CMK (cell line): ENCODE measurements at regions not wholly inside any gene's neighbourhood (a gene's known extent, or its start where the extent isn't known, plus 50 kb on each side); places are given as distances from the start of the nearest gene placed in this dataset.
"Not testable (repeated sequence)": the region's sequence is repeated elsewhere in the genome, so short reads cannot be mapped to it uniquely, and the experiment has no call there.

Experiments
- DNase-seq: peaks from one replicate; pipeline ENCODE4 v3.0.0-alpha.2; 2010; ENCODE audit warnings: low read depth

DNA sequence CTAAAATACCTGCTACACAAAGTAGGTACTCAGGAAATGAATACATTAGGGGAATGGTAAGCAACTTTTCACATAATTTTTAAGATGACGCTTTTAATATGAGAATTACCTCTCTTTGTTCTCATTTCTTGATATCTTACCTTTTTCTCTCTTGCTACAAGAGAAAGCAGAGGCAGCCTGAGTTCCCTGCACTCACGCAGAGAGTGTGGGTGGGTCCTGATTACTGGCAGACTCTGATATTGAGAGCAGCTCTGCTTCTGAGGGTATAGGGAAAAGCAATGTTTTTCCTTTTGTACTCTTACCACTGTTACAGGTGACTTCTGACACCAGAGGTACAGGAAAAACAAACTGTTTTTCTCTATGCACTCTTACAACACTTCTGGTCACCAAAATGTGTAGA, 420.2 kb upstream of the TMTC1 start:
- DNase-seq, result no peak

DNA sequence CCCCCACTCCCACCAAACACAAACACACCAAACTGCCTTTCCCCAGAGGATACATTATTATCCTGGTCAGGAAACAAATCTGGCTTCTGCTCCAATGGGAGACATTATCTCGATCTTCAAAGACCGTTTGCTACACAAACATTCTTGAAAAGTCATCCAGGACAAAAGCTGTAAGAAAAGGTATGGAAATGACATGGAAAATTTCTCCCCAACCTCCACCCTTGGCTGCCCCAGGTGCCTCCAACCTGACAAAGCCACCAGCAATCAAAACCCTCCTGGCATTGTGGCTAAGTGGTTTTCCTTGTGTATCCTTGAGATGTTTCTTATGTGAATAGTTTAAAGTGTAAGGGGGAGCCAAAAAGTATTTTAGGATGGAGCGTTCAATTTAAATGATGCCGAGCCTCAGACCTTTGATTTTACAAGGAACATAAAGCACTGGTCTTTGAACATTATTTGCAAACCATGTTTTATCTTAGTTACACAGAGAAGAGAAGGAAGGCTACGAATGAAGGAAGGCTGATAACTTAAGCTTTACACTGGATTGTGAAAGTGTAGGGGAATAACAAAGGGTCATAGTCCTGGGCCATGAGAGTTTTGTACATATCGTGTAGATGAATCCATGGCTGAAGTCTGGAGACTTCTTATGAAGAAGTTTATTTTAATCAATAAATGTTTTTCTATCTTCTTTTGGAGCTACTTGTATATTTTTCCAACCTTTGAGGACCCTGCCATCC, 418.9 kb upstream of the TMTC1 start:
- DNase-seq, result no peak

DNA sequence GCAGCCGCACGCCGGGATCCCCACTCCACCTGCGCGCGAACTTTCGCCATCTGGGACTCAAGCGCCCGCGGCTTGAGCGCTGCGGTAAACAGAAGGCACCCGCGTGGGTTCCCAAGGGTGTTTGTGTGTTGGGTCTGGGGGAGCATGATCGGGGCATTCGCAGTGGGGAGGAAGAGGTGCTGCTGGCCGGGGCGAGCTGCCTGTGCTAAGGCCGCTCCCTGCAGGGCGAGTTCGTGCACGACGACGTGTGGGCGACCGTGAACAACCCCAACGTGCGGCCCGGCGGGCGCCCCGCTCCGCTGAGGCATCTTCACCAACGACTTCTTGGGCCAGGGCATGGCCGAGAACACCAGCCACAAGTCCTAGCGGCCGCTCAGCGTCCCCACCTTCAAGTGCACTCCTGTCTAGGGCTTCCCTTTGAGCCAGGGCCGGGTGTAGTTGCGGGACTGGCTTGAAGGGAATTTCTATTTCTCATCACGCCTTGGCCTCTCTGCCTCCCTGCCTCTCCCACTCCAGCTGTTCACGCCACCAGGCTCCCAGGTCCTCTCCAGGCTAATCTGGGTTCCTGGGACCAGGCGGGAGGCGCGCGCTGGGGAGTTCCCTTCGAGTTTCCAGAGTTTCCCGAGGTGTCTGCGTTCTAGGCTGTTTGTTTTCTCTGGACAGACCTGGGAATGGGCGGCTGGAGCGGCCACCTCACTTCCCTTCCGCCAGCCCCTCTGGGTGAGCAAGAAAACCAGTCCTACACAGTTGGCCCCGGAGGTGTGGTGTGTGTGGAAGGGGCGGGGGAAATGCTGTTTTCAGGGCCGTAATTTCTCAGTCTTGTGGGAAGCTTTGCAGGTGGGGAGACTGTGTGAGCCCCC, 417.8 kb upstream of the TMTC1 start:
- DNase-seq, result no peak

GRCh38 chr12:30200864-30201263, 417.1 kb upstream of the TMTC1 start:
- no peak for DNase-seq

- no peak for DNase-seq
These were observed 413.8 kb upstream of the TMTC1 start for GRCh38 chr12:30197392-30198057.

GRCh38 chr12:30191696-30192455, 408.1 kb upstream of the TMTC1 start:
- no peak for DNase-seq

DNA sequence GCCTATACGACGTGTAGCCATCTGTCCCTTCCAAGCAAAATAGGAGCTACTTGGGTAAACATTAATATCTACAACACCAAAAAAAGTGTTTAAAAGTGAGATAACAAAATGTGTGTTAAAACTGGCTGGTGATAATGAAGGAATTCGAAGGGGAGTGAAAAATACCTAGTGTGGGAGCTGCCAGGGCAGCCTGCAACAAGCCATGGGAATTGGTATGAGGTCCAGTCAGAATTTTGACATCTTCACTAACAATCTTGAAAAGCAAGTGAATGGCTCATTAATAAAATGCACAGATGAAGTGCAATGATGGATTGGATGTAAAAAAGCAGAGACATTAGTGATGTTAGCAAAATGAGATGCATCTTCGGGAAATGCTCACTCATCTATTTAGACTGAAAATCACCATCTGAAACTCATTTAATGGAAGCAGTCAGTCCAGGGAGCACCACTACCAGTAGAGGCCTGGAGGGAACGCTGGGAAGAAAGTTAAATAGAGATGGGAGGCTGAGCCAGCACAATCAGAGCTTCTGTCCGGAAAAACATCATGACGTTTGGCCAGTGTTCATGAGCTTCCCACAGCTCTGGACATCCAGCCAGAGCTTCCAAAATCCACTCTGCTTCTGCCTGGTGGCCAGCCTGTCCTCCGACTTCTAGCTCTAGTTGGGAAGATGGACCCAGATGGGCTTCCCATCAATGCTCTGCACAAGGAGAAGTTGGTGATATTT, 405.0 kb upstream of the TMTC1 start:
- no peak for DNase-seq

GRCh38 chr12:30187426-30187825, 403.7 kb upstream of the TMTC1 start:
- DNase-seq, result no peak

GRCh38 chr12:30181334-30181733, 397.6 kb upstream of the TMTC1 start:
- DNase-seq, result no peak

- DNase-seq, result no peak
These were observed 396.9 kb upstream of the TMTC1 start for GRCh38 chr12:30180602-30181001.

DNA sequence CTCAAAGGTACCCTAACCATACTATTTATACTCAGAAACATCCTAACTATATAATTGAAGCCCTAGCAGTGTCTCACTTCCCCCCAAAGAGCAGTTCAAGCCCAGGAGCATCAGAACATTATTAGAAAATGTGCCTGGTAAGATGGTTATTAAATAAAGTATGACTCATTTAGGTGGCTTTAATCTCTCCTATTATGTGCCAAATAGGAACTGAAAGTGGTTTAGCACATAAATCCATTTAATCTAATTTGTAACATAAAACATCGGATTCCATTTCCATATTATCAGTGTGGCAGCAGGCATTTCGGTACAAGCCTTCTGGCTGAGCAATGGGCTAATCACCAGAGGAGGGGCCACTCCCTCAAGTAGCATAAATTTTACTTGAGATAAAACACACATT, 395.2 kb upstream of the TMTC1 start:
- DNase-seq, result no peak

- DNase-seq, result no peak
These were observed 386.3 kb upstream of the TMTC1 start for GRCh38 chr12:30169839-30170591.

GRCh38 chr12:30166006-30166795, 382.5 kb upstream of the TMTC1 start:
- no peak for DNase-seq

- no peak for DNase-seq
These were observed 380.9 kb upstream of the TMTC1 start for GRCh38 chr12:30164382-30165318.

DNA sequence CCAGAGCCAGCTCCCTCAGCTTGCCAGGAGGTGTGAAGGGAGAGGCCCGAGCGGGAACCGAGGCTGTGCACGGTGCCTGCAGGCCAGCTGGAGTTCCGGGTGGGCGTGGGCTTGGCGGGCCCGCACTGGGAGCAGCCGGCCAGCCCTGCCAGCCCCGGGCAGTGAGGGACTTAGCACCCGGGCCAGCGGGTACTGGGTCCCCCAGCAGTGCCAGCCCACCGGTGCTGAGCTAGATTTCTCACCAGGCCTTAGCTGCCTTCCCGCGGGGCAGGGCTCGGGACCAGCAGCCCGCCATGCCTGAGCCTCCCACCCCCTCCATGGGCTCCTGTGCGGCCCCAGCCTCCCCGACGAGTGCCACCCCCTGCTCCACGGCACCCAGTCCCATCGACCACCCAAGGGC, 373.1 kb upstream of the TMTC1 start:
- DNase-seq, result not testable (repeated sequence)

DNA sequence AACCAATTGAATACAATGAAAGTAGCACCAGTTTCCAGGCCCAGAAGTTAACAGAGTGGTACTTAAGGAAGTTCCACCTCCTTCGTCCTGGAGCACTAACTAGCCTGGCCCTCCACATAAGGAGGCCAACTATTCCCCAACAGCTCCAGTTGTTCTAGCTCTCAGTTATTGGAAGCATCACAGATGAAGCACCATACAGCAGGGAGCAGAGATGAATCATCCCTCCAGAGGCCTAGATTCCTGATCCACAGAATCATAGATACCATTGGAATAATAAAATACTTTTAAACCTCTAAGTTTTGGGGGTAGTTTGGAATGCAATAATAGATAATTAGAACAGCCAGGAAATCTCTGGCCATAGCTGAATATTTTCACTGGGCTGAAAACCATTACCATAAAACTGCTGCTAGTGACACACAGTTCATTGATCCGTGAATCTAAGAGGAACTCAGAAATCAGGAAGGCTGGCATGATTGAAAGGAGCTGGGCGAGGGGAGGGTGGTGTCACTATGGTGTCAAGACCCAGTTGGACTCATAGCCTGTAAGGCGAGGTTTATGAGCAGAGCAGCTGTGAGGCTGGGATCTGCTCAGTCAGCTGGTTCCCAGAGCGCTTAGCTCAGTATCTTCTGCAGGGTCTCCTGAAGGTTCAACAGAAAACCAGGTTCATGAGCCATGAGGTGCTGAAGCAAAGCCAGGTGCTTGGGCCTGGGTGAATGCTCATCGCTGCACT, 371.4 kb upstream of the TMTC1 start:
- DNase-seq, result no peak

- no peak for DNase-seq
These were observed 370.2 kb upstream of the TMTC1 start for GRCh38 chr12:30153981-30154380.

DNA sequence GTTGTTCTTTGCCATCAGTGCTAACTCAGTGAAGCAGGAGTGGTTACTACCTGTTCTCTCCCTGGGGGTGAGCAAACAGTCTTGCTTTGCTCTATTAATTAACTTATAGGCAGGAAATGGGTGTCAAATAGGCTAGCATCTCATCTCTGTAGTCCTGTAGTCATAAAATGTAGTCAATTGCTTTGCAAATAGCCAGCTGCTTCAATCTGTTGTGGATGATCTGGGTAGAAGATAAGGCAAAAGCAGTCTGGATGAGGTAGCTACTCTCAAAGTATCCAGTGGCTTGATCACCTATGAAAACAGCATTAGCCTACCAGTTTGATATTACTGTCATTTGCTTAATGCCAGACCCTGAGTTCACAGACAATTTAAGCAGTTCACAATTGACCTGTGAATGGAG, 369.0 kb upstream of the TMTC1 start:
- DNase-seq, result no peak
